PC-3 (cell line): ENCODE measurements at regions not wholly inside any gene's neighbourhood (a gene's known extent, or its start where the extent isn't known, plus 50 kb on each side); places are given as distances from the start of the nearest gene placed in this dataset.

Experiments
- CTCF ChIP-seq: fragments of 300-600 bp; sonication (generic); conservative IDR thresholded peaks from 2 replicates; pipeline ENCODE4 v1.5.1; 2017; ENCODE audit warnings: antibody characterized with exemption, low read depth, mild to moderate bottlenecking, low read length
- EZH2 ChIP-seq: fragments of 300-600 bp; sonication (generic); IDR thresholded peaks from one replicate; pipeline ENCODE4 v1.6.1; 2017; ENCODE audit warnings: antibody characterized with exemption, mild to moderate bottlenecking, low read length; ENCODE audit not compliant: unreplicated experiment
- EZH2phosphoT487 ChIP-seq: fragments of 300-600 bp; sonication (generic); IDR thresholded peaks from 2 replicates; pipeline ENCODE4 v1.6.1; 2018; ENCODE audit warnings: mild to moderate bottlenecking, antibody characterized with exemption, low read length, borderline replicate concordance

- TF ChIP-seq EZH2phosphoT487 (no peak), CTCF (no peak), EZH2 (no peak)
Observed at GRCh38 chr12:74468401-74468800, 69.2 kb upstream of the ATXN7L3B start.
